Upper lobe of left lung (tissue), 6 donors: ENCODE measurements at regions not wholly inside any gene's neighbourhood (a gene's known extent, or its start where the extent isn't known, plus 50 kb on each side); places are given as distances from the start of the nearest gene placed in this dataset.

ENCODE experiments used
- ATAC-seq, 2 donors: fragments of 200-7000 bp; cut with Tn5 transposase; one replicate each; pipeline ENCODE4 v1.9.1; 2022; ENCODE audit warnings: mild to moderate bottlenecking in 2 of 2, moderate library complexity in 2 of 2; ENCODE audit not compliant: low FRiP score in 2 of 2
- DNase-seq, 2 donors: peaks; one replicate each; pipeline ENCODE4 v3.0.0-alpha.2; 2019 to 2020
- H3K27ac ChIP-seq, 4 donors: fragments of 200-600 bp; sonication (generic); one replicate each; pipeline ENCODE4 v1.5.1; 2016 to 2019
- H3K27me3 ChIP-seq, 4 donors: fragments of 200-600 bp; sonication (generic); one replicate each; pipeline ENCODE4 v1.5.1; 2017 to 2019
- H3K36me3 ChIP-seq, 4 donors: fragments of 200-600 bp; sonication (generic); one replicate each; pipeline ENCODE4 v1.5.1; 2016 to 2019
- H3K4me1 ChIP-seq, 4 donors: fragments of 200-600 bp; sonication (generic); one replicate each; pipeline ENCODE4 v1.5.1; 2018 to 2019
- H3K4me3 ChIP-seq, 4 donors: fragments of 200-600 bp; sonication (generic); one replicate each; pipeline ENCODE4 v1.5.1; 2017 to 2019; ENCODE audit warnings: mild to moderate bottlenecking in 2 of 4, moderate library complexity in 1 of 4
- H3K9me3 ChIP-seq, 4 donors: fragments of 200-600 bp; sonication (generic); one replicate each; pipeline ENCODE4 v1.5.1; 2018 to 2019
- EP300 ChIP-seq, 4 donors: sonication (generic); formaldehyde crosslinking; IDR thresholded peaks; one replicate each; pipeline ENCODE4 v1.5.1; 2017; ENCODE audit warnings: antibody characterized with exemption in 4 of 4, control low read depth in 2 of 4
- POLR2A ChIP-seq, 4 donors: fragments of 450-650 bp; IDR thresholded peaks; one replicate each; pipeline ENCODE4 v1.5.1; 2016 to 2017; ENCODE audit warnings: antibody characterized with exemption in 4 of 4, mild to moderate bottlenecking in 2 of 4
- POLR2AphosphoS5 ChIP-seq, 2 donors: sonication (generic); formaldehyde crosslinking; IDR thresholded peaks; one replicate each; pipeline ENCODE4 v1.5.1; 2017; ENCODE audit warnings: antibody characterized with exemption in 2 of 2
- WGBS, 2 donors: methylation state at CpG; one replicate each; pipeline ENCODE4 v1.1.5; 2017 to 2018; 5-methylcytosine and 5-hydroxymethylcytosine counted together
- TF ChIP-seq, protein P1 (sequence below), 6 experiments: fragments of 450-650 bp in 4 of 6; fragments of 200-600 bp in 2 of 6; sonication (generic) in 2 of 6; IDR thresholded peaks; one replicate each; pipeline ENCODE4 v1.5.1; 2016 to 2019; ENCODE audit warnings: antibody characterized with exemption in 6 of 6
- donor health status: DM: no; HTN: no; CAD: no; lungs with moderate emphysema.
- donor health status: DM: no; HTN: yes; CAD: no; lungs with severe emphysema.

DNA sequence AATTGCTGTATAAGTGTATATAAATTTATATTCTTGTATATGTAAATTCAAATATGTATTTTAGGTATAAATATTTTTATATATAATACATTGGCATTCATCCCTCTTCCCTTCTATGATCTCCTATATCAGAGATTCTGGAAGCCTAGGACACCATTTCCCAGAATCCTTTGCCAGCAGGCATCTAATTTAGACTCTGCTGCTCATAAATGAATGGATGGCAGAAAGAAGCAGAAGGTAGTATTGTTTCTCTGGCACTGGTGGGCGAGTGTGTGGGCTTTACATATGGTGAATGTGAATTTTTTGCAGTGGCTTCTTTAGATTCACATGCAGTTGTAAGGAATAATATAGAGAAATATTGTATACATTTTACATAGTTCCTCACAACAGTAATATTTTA is 215.2 kb upstream of the THSD7B start:
- ATAC-seq (no peak), DNase-seq (no peak)
- 39 to 54% methylated on average over 1 of the region's 1 CpG for WGBS, 2 donors
- H3K4me3 ChIP-seq = no peak overlapping the region
- no peak overlapping the region for H3K27ac ChIP-seq
- no peaks in the 10 kb centered on the region for H3K4me1 ChIP-seq
- no peaks in the 10 kb centered on the region for H3K36me3 ChIP-seq
- H3K27me3 ChIP-seq = no peaks in the 10 kb centered on the region
- H3K9me3 ChIP-seq = no peaks in the 10 kb centered on the region
- TF ChIP-seq EP300 (IDR thresholded peaks at IDR 0.05) (no peak), POLR2AphosphoS5 (IDR thresholded peaks at IDR 0.05) (no peak), POLR2A (IDR thresholded peaks at IDR 0.05) (no peak)
- TF ChIP-seq, protein P1, sequence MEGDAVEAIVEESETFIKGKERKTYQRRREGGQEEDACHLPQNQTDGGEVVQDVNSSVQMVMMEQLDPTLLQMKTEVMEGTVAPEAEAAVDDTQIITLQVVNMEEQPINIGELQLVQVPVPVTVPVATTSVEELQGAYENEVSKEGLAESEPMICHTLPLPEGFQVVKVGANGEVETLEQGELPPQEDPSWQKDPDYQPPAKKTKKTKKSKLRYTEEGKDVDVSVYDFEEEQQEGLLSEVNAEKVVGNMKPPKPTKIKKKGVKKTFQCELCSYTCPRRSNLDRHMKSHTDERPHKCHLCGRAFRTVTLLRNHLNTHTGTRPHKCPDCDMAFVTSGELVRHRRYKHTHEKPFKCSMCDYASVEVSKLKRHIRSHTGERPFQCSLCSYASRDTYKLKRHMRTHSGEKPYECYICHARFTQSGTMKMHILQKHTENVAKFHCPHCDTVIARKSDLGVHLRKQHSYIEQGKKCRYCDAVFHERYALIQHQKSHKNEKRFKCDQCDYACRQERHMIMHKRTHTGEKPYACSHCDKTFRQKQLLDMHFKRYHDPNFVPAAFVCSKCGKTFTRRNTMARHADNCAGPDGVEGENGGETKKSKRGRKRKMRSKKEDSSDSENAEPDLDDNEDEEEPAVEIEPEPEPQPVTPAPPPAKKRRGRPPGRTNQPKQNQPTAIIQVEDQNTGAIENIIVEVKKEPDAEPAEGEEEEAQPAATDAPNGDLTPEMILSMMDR (IDR thresholded peaks at IDR 0.05) = no peak

DNA sequence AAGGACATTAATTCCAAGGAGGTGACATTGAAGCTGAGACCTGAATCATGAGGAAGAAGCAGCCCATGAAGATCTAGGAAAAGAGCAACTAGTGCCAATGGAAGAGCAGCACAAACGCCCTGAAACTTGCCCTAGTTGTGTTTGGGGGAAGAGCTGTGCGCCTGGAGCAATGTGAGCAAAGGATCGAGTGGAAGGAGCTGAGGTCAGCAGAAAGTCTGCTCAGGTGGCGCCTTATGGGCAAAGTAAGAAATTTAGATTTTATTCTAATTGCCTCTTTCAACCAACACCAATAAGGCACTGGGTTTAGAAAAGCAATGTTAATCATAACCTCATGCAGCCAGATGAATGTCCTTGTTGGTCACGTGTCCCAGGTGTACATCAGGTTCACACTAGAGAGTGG is 226.0 kb upstream of the THSD7B start:
- H3K9me3 ChIP-seq = no peaks in the 10 kb centered on the region
- no peak overlapping the region for H3K4me3 ChIP-seq
- no peaks in the 10 kb centered on the region for H3K4me1 ChIP-seq
- TF ChIP-seq, protein P1 (IDR thresholded peaks at IDR 0.05) = no peak
- TF ChIP-seq POLR2A (IDR thresholded peaks at IDR 0.05) = no peak
- no peaks in the 10 kb centered on the region for H3K27me3 ChIP-seq
- 81 to 83% methylated on average over 5 of the region's 5 CpGs for WGBS, 2 donors
- no peak for DNase-seq
- ATAC-seq = no peak
- no peaks in the 10 kb centered on the region for H3K36me3 ChIP-seq
- no peak overlapping the region for H3K27ac ChIP-seq

DNA sequence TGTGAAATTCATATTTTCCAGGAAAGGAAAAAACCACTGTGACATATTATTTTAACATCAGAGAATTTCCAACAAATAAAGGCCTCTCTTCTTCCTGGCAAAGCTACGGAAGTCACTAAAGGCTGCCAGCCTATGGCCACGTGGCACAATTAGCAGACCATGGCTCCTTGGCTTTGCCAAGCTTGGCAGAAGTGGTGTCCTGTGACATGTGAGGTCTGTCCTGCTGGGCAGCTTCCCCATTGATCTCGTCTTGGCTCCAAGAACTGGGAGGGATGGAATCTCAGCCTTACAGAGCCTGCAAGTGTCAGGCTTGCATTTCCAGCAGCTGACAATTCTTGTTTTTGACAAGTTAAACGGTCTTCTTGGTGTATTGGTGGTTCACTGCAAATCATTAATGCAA is 226.9 kb upstream of the THSD7B start:
- 64 to 71% methylated on average over 4 of the region's 4 CpGs for WGBS, 2 donors
- Histone ChIP-seq H3K9me3 (no peaks in the 10 kb centered on the region), H3K27me3 (no peaks in the 10 kb centered on the region), H3K36me3 (no peaks in the 10 kb centered on the region), H3K4me1 (no peaks in the 10 kb centered on the region), H3K27ac (no peak overlapping the region), H3K4me3 (no peak overlapping the region)
- ATAC-seq (no peak), DNase-seq (no peak)
- TF ChIP-seq, protein P1 (IDR thresholded peaks at IDR 0.05) = no peak
- TF ChIP-seq EP300 (IDR thresholded peaks at IDR 0.05) = no peak

DNA sequence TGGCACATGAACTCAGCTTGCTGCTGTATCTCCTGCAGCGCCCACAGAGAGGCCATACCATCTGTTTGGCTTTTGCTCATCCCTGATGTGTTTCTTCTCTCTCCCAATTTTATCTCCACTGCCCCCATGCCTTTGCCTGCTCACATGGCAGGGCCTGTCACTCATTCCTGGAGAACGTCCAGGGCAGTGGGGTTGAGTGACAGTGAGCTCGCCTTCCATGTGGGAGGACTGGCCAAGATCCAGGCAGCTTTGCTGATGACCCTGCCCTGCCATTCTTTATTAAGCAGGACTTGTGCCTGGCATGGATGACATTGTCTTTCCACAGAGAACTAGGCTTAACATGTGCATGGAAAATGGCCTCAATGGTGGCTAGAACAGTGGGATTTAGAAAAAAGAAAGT is 230.5 kb upstream of the THSD7B start:
- WGBS, 2 donors = 50 to 57% methylated on average over 3 of the region's 3 CpGs

DNA sequence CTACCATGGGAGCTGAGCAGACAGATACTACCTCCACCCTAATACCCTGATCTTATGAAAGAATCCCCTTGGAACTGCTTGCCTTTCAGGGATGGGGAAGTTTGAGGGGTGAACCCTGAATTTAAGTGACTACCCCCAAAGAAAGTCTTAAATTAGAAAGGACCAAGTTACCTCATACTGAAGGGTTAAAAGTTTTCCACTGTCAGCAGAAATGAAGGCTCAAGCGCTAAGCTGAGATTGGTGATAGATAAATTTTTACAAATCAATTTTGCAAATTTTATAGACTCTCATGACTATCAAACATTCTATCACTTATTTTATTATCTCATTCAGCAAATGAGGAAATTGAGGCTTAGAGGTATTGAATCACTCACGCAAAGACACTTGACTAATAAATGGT is 233.2 kb upstream of the THSD7B start:
- Histone ChIP-seq H3K27me3 (no peaks in the 10 kb centered on the region), H3K4me1 (no peaks in the 10 kb centered on the region), H3K36me3 (no peaks in the 10 kb centered on the region), H3K4me3 (no peak overlapping the region), H3K27ac (no peak overlapping the region), H3K9me3 (no peaks in the 10 kb centered on the region)
- TF ChIP-seq POLR2AphosphoS5 (IDR thresholded peaks at IDR 0.05) (no peak), EP300 (IDR thresholded peaks at IDR 0.05) (no peak), POLR2A (IDR thresholded peaks at IDR 0.05) (no peak)
- TF ChIP-seq, protein P1 (IDR thresholded peaks at IDR 0.05) = no peak
- WGBS, 2 donors = 89 to 91% methylated on average over 2 of the region's 2 CpGs
- DNase-seq = no peak
- no peak for ATAC-seq

More for the DNA sequence above, 230.5 kb upstream of the THSD7B start:
- no peak overlapping the region for H3K27ac ChIP-seq
- DNase-seq (no peak), ATAC-seq (no peak)
- H3K4me3 ChIP-seq = no peak overlapping the region
- no peaks in the 10 kb centered on the region for H3K36me3 ChIP-seq
- H3K4me1 ChIP-seq = no peaks in the 10 kb centered on the region
- TF ChIP-seq POLR2A (IDR thresholded peaks at IDR 0.05) = no peak
- TF ChIP-seq, protein P1 (IDR thresholded peaks at IDR 0.05) = no peak
- TF ChIP-seq POLR2AphosphoS5 (IDR thresholded peaks at IDR 0.05) = no peak
- TF ChIP-seq EP300 (IDR thresholded peaks at IDR 0.05) = no peak
- no peaks in the 10 kb centered on the region for H3K9me3 ChIP-seq
- H3K27me3 ChIP-seq = no peaks in the 10 kb centered on the region
